H9 (cell line): ENCODE measurements at regions not wholly inside any gene's neighbourhood (a gene's known extent, or its start where the extent isn't known, plus 50 kb on each side); places are given as distances from the start of the nearest gene placed in this dataset.
A peak's percentile ranks its signal among the peaks of the same experiment; 100 is the strongest.

Source experiments
- DNase-seq: peaks from one replicate; pipeline ENCODE4 v3.0.0-alpha.2; 2017
- H2AFZ ChIP-seq: one replicate; pipeline ENCODE4 v1.6.1; 2013; ENCODE audit warnings: mild to moderate bottlenecking, low read length, control low read depth, moderate library complexity
- H2AK5ac ChIP-seq: 2 replicates; pipeline ENCODE4 v1.6.1; 2013; ENCODE audit warnings: low read length, control low read depth, mixed read lengths; ENCODE audit not compliant: insufficient read length
- H2BK120ac ChIP-seq: one replicate; pipeline ENCODE4 v1.6.1; 2013; ENCODE audit warnings: low read depth, mild to moderate bottlenecking, low read length, control low read depth, inconsistent platforms; ENCODE audit not compliant: poor library complexity, severe bottlenecking
- H2BK12ac ChIP-seq: 2 replicates; pipeline ENCODE4 v1.6.1; 2013; ENCODE audit warnings: low read length, control low read depth, mixed read lengths, low read depth; ENCODE audit not compliant: insufficient read length
- H2BK15ac ChIP-seq: 2 replicates; pipeline ENCODE4 v1.6.1; 2013; ENCODE audit warnings: low read depth, low read length, control low read depth
- H2BK20ac ChIP-seq: one replicate; pipeline ENCODE4 v1.6.1; 2013; ENCODE audit warnings: low read depth, mild to moderate bottlenecking, low read length, control low read depth, inconsistent platforms; ENCODE audit not compliant: poor library complexity, severe bottlenecking
- H2BK5ac ChIP-seq: 2 replicates; pipeline ENCODE4 v1.6.1; 2013; ENCODE audit warnings: low read length, control low read depth, mixed read lengths; ENCODE audit not compliant: insufficient read length
- H3K14ac ChIP-seq: 2 replicates; pipeline ENCODE4 v1.6.1; 2013; ENCODE audit warnings: low read length, control low read depth; ENCODE audit not compliant: insufficient read depth
- H3K18ac ChIP-seq: 2 replicates; pipeline ENCODE4 v1.6.1; 2013; ENCODE audit warnings: low read depth, mild to moderate bottlenecking, mixed read lengths, low read length, control low read depth; ENCODE audit not compliant: insufficient read length
- H3K23ac ChIP-seq: 2 replicates; pipeline ENCODE4 v1.6.1; 2013; ENCODE audit warnings: low read length, control low read depth, mixed read lengths, low read depth; ENCODE audit not compliant: insufficient read length
- H3K23me2 ChIP-seq: 2 replicates; pipeline ENCODE4 v1.6.1; 2013; ENCODE audit warnings: low read depth, mild to moderate bottlenecking, mixed read lengths, low read length, control low read depth; ENCODE audit not compliant: insufficient read length, poor library complexity, severe bottlenecking
- H3K27ac ChIP-seq: 2 replicates; pipeline ENCODE4 v1.5.1; 2013; ENCODE audit warnings: low read length, control low read depth, mixed read lengths, low read depth; ENCODE audit not compliant: insufficient read length
- H3K27me3 ChIP-seq: 2 replicates; pipeline ENCODE4 v1.6.1; 2013; ENCODE audit warnings: low read length, control low read depth, inconsistent platforms; ENCODE audit not compliant: insufficient read depth
- H3K4ac ChIP-seq: 2 replicates; pipeline ENCODE4 v1.6.1; 2013; ENCODE audit warnings: low read depth, mild to moderate bottlenecking, control low read depth, inconsistent platforms, low read length, moderate library complexity
- H3K4me1 ChIP-seq: 2 replicates; pipeline ENCODE4 v1.6.1; 2013; ENCODE audit warnings: low read length, control low read depth, inconsistent platforms; ENCODE audit not compliant: insufficient read depth
- H3K4me2 ChIP-seq: 2 replicates; pipeline ENCODE4 v1.6.1; 2013; ENCODE audit warnings: low read length, control low read depth, mixed read lengths; ENCODE audit not compliant: insufficient read length, insufficient read depth
- H3K56ac ChIP-seq: 2 replicates; pipeline ENCODE4 v1.6.1; 2013; ENCODE audit warnings: low read depth, mild to moderate bottlenecking, mixed read lengths, low read length, control low read depth; ENCODE audit not compliant: insufficient read length
- H3K79me1 ChIP-seq: 2 replicates; pipeline ENCODE4 v1.6.1; 2013; ENCODE audit warnings: low read depth, mild to moderate bottlenecking, moderate library complexity, low read length, control low read depth, inconsistent platforms; ENCODE audit not compliant: insufficient read depth, poor library complexity, severe bottlenecking
- H3K79me2 ChIP-seq: 2 replicates; pipeline ENCODE4 v1.6.1; 2013; ENCODE audit warnings: low read length, control low read depth, inconsistent platforms; ENCODE audit not compliant: insufficient read depth
- H3K9ac ChIP-seq: 2 replicates; pipeline ENCODE4 v1.6.1; 2013; ENCODE audit warnings: low read length, control low read depth, mixed read lengths; ENCODE audit not compliant: insufficient read length; ENCODE audit errors: extremely low read depth
- H3K9me3 ChIP-seq: one replicate; pipeline ENCODE4 v1.6.1; 2013; ENCODE audit warnings: low read depth, low read length, inconsistent platforms; ENCODE audit not compliant: control insufficient read depth
- H3T11ph ChIP-seq: one replicate; pipeline ENCODE4 v1.6.1; 2013; ENCODE audit warnings: mild to moderate bottlenecking, low read length, control low read depth, inconsistent platforms
- H4K20me1 ChIP-seq: one replicate; pipeline ENCODE4 v1.6.1; 2013; ENCODE audit not compliant: control insufficient read depth, insufficient read length, insufficient read depth
- H4K5ac ChIP-seq: 2 replicates; pipeline ENCODE4 v1.6.1; 2013; ENCODE audit warnings: low read depth, mild to moderate bottlenecking, mixed read lengths, low read length, control low read depth; ENCODE audit not compliant: insufficient read length
- H4K8ac ChIP-seq: replicated peaks from 2 replicates; pipeline ENCODE4 v1.6.1; 2013; ENCODE audit warnings: low read length, control low read depth, mixed read lengths, low read depth; ENCODE audit not compliant: insufficient read length
- H4K91ac ChIP-seq: 2 replicates; pipeline ENCODE4 v1.6.1; 2013; ENCODE audit warnings: low read depth, mild to moderate bottlenecking, moderate library complexity, mixed read lengths, low read length, control low read depth; ENCODE audit not compliant: insufficient read length
- H3K27ac Mint-ChIP-seq, 3 experiments: 2 replicates in 2 of 3; 3 replicates in 1 of 3; pipeline ENCODE4 v1.8.0; 2020 to 2021; ENCODE audit warnings: mixed read lengths in 3 of 3, mild to moderate bottlenecking in 1 of 3, moderate library complexity in 1 of 3
- H3K27me3 Mint-ChIP-seq: 2 replicates; pipeline ENCODE4 v1.8.0; 2021; ENCODE audit warnings: low read depth, mild to moderate bottlenecking, moderate library complexity, mixed read lengths
- H3K36me3 Mint-ChIP-seq, 3 experiments: 2 replicates in 2 of 3; 3 replicates in 1 of 3; pipeline ENCODE4 v1.8.0; 2020 to 2021; ENCODE audit warnings: low read depth in 3 of 3, mixed read lengths in 3 of 3; ENCODE audit not compliant: insufficient read depth in 1 of 3
- H3K4me1 Mint-ChIP-seq, 2 experiments: 2 replicates each; pipeline ENCODE4 v1.8.0; 2020; ENCODE audit warnings: mixed read lengths in 2 of 2
- H3K4me3 Mint-ChIP-seq, 2 experiments: 2 replicates in 1 of 2; 3 replicates in 1 of 2; pipeline ENCODE4 v1.8.0; 2020 to 2021; ENCODE audit warnings: mild to moderate bottlenecking in 2 of 2, mixed read lengths in 2 of 2, moderate library complexity in 1 of 2
- H3K9me3 Mint-ChIP-seq, 2 experiments: 2 replicates in 1 of 2; 3 replicates in 1 of 2; pipeline ENCODE4 v1.8.0; 2020; ENCODE audit warnings: mild to moderate bottlenecking in 2 of 2, mixed read lengths in 2 of 2, moderate library complexity in 1 of 2
- CTCF ChIP-seq: fragments of 200-600 bp; sonication (generic); conservative IDR thresholded peaks from 3 replicates; pipeline ENCODE4 v1.8.0; 2021; ENCODE audit warnings: antibody characterized with exemption, mild to moderate bottlenecking
- WGBS: extraction: QIAGEN DNeasy Blood & Tissue Kit; methylation state at CpG from one replicate; pipeline ENCODE4 v1.1.7; 2013; ENCODE audit warnings: missing lambda C conversion rate, low lambda C conversion rate, mixed read lengths; ENCODE audit not compliant: insufficient read length; ENCODE audit errors: extremely low coverage; 5-methylcytosine and 5-hydroxymethylcytosine counted together

DNA sequence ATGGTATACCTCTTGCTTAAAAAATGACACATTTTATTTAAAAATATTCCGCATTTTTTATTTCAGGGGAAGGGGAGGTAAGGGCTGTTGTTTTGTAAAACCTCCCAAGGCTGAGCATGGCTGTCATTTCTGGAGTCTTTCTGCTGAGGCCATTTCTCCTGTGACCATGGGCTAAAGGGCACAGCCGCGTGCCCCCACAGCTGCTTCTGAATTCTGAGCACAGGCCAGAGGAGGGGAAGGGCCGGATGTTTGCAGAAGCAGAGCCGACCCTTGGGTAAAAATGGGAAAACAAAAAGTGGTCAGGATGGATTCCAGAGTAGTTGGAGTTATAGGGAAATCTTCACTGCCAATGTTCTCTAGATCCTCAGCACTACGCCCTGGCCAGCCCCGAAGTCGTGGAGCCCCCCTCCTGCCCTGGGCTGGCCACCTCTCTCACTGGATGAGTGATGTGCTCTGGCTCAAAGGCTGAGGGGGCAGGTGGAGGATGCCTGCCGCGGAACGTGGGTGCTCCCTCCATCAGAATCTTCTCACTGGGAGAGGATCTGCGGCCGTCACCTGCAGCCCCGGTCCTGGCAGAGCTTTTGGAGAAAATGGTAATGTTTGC is 131.3 kb upstream of the ZEB1 start:
- Histone ChIP-seq H4K5ac (no peak overlapping the region), H2BK120ac (no peak overlapping the region), H3K9me3 (no peaks in the 10 kb centered on the region), H3K27ac (no peak overlapping the region), H3K79me1 (no peaks in the 10 kb centered on the region), H2BK20ac (no peak overlapping the region), H3K27me3 (no peaks in the 10 kb centered on the region), H3K56ac (no peak overlapping the region), H2BK12ac (no peak overlapping the region), H4K91ac (peak overlapping the region; percentile 53), H2BK5ac (no peak overlapping the region), H3K79me2 (no peaks in the 10 kb centered on the region), H3K18ac (peak overlapping the region; percentile 61), H3K4me2 (no peak overlapping the region), H3T11ph (no peak overlapping the region), H3K4ac (no peak overlapping the region; the same call in 1 of the 2 replicates), H2AK5ac (no peak overlapping the region), H2BK15ac (no peak overlapping the region), H3K23me2 (no peaks in the 10 kb centered on the region), H2AFZ (no peak overlapping the region), H3K4me1 (no peaks in the 10 kb centered on the region; the same call in 1 of the 2 replicates), H4K8ac (no peak overlapping the region), H4K20me1 (no peaks in the 10 kb centered on the region), H3K23ac (no peak overlapping the region), H3K9ac (no peak overlapping the region), H3K14ac (no peak overlapping the region)
- no CpG with 5 or more reads among the region's 14 CpGs for WGBS
- no peak overlapping the region for H3K27ac Mint-ChIP-seq
- H3K9me3 Mint-ChIP-seq = no peaks in the 10 kb centered on the region; a peak in 2 of 5 replicates
- DNase-seq = no peak
- H3K4me1 Mint-ChIP-seq = peaks cover 2 to 5% of the 10 kb centered on the region in 2 experiments; a peak in 3 of 4 replicates
- H3K36me3 Mint-ChIP-seq = no peaks in the 10 kb centered on the region; a peak in 1 of 7 replicates
- peaks cover 1% of the 10 kb centered on the region; the same call in 1 of the 2 replicates for H3K27me3 Mint-ChIP-seq
- H3K4me3 Mint-ChIP-seq = no peak overlapping the region
- no peak for TF ChIP-seq CTCF
